HG02840 (cell line): ENCODE measurements at regions not wholly inside any gene's neighbourhood (a gene's known extent, or its start where the extent isn't known, plus 50 kb on each side); places are given as distances from the start of the nearest gene placed in this dataset.

Experiments
- ATAC-seq: cut with Tn5 transposase; IDR thresholded peaks from one replicate; pipeline ENCODE4 v1.9.1; 2021; ENCODE audit warnings: mild to moderate bottlenecking, moderate library complexity, moderate number of reproducible peaks; ENCODE audit not compliant: unreplicated experiment, low FRiP score

DNA sequence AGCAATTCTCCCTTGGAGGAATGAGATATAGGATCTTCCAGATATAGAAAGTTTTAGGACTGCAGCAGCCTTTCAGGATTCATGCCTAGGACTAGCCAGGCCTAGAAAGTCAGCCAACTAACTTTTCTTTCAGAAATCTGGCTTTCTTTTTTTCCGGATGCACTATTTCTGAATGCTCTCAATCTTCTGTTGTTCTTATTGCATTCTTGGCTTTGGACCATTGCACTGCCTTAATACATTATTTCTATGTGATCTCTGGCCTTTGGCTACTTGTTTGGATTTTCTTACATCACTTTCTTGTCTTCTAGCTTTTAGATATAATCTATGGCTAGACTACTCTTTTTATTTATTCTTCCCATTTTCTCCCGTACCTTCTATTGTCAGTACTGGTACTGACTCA, 813.1 kb upstream of the HTR2C start:
- ATAC-seq: no peak

DNA sequence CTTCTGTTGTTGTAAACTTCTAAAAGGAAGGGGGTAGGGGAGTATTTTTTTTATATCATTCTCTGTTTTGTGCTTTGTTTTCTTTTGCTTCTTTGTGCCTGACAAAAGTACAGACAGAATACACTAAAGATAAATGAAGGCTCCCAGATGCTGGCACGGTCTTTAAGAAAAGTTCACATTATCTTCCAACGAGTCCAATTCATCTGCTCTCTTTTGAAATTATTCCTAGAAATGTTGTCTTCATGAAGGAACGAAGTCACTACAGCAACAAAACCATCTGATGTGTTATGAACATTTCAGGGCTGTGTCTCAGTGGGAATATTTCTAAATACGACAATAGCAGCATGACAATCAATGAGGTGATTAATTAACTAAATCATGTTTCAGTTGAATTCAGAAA, 813.8 kb upstream of the HTR2C start:
- ATAC-seq: no peak

DNA sequence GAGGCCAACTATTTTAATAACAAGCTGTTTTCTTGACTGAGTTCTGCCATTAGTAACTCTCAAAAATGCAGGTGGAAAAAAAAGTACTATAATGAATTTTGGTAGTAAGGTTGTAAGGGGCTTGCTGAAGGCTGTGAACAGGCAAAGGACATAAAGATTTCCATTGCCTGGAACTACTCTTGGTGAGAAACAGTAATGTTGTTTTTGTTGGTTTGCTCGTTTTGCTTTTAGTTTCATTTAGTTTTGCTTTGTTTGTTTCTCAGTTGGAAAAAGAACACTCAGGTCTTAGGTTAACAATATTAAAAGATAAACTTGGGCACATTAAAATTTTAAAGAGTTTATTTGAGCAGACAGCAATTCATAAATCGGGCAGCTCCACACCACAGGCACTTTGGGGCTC, 824.5 kb upstream of the HTR2C start:
- ATAC-seq: no peak

DNA sequence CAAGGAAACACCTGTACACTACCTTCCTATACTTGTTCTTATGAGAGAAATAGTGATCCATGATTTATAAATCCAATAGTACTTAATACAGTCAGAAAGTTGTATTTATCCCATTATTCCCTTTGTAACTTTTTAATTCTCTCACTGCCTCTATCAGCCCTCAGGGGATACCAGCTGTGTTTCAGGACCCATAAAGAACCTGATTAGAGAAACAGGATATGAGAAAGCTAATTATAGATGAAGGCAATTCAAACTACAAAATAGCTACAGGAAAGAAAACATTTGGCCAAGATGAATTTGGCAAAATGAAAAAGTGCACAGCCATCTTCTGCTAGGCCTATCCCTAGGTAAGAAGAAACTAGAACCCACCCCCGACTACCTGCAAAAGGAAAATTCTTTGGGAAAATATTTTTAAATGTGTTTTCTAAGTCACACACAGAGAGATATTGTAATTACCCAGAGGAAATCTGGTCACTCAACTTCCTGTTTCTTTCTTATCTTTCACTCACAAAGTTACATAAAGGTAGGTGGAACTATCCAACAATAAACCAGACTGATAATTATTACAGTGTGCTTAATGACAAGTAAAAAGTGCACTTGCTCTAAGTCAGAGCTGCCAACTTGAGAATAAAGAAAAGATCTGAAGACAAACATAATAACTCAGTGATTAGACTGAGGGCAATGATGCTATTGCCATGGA, 836.5 kb upstream of the HTR2C start:
- ATAC-seq: no peak

DNA sequence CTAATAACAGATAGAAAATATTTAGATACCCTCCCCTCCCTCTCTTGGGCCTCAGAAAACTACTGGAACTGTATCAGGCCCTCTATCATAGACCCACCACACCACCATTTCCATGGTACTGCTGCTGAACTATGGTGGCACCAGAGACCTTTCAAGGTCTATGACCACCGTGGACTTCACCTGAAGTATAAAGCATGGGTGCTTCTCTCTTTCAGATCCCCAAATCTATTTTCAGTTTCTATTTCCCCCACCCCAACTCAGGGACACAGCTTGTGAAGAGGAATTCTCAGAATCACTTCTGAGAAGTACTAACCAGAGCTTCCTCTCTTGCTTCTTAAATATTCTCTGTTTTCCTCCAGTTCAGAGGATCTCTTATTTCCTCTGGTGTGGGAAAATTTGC, 840.8 kb upstream of the HTR2C start:
- ATAC-seq: peak; percentile 52

DNA sequence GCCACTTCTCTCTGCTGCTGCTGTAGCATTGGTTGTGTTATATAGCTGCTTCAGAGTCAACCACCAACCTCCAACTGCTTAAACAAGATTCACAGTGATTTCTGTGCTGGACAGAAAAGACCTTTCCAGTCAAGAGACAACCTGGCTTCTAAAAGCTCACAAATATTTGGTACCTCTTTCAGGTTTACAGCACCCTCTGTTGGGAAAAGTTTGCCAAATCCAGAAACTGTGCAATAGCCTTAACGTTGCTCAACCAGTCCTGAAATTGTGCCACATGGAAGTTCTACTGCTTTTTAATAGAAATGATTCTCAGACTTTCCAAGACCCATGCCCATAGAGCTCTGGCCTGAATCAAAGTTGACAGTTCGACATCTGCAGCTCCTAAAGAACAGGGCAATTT, 842.1 kb upstream of the HTR2C start:
- ATAC-seq: no peak

DNA sequence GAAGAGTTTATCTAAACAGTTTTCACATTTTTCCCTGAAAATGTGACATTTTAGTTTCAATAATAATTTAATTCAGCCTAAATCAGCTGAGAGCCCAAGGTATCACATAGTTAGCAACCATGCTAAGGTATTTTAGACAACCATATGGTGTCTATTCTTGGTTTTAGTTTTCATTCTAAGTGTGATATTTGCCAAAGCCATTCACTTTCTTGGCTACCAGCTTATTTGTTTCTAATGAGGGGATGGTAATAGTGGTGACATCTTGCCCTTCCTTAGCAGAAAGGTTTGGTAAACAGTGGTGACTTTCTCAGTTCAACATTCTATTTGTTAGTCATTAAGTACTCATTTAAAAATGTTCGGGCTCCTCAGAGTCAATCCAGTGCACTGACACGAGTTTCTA, 854.9 kb upstream of the HTR2C start:
- ATAC-seq: no peak

DNA sequence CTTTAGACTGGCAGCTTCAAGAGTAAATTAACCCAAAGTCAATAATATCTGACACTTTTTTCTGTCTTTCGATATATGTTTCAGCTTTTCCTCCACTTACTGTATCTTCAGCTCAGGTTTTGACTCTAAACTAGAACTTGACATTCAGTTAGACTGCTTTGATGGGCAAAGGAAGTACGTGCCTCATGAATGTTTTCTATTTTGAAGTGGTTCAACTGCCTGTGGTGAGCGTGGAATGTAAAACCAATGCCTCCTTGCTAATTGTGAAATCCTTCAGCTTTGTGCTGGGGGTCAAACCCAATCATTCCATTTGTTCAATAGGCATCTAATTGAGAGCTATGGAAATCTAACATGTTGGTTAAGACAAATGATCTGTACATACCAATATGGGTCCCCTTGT, 857.0 kb upstream of the HTR2C start:
- no peak for ATAC-seq

DNA sequence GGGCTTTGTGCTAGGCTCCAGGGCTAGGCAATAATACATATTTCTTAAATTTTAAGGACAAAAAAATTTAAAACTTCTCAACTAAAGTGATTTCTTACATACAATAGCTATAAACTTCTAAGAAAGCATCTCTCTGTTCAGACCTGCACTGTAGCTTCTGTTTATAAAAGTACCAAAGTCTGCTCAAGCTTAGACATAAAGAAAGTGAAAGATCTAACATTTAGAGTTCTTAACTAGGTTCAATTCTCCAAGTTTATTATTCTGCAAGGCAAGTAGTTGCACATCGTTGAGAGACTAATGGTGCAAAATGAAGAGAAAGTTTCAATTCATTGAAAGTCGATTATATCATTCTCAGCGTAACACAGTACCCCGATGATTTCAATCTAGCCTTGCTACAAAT, 857.4 kb upstream of the HTR2C start:
- ATAC-seq: no peak

DNA sequence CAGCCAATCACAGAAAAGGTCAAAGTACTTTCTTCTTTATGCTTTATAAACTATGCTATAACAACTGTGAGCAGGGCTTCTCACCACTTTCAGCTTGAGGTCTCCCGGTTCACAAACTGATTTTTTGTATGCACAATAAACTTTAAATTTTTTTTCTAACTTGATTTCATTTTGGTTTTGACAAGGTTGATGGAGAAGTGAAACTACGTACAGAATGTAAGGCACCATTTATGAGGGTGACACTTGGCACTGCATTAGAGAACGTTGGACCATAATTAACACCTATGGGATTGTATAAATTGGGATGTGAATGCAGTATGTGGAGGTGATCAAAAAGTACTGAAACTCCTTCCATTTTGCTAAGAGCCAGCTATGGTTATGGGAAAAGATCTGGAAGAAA, 857.9 kb upstream of the HTR2C start:
- ATAC-seq: no peak

DNA sequence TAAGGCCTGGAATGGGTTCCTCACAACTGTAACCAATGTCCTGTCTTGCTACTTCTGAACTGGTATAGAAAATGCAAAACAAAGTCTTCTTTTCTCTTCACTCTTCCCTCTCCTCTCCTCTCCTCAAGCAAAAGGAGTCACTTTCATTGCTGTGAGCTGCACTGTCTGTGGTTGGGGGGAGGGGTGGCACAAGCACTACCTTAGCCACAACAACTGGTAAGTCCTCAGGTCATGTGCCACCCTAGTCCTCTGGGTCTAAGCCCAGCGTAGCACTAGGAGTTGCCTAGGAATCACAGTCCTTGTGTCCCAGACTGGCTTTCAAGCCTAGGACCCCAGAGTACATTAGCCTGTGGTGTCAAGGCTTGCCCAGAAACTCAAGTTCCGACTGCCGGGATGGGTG, 859.3 kb upstream of the AMOT start:
- no peak for ATAC-seq

DNA sequence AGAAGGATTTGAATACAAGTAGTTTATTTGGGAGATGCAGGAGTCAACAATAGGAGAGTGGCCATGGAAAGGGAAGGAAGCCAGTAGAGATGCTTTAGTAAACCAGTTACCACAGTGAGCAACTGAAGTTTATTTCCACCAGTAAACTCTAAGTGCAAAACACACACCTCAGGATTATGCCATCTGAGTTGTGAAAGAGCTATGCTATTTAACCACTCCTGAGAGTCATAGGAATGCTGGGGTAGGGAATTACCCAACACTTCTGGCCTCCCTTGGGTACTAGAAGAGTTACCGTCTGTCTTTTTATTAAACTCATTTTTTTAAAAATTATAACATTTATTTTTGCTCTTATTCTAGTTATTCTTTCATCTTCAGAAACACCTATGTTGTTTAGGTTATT, 834.6 kb upstream of the AMOT start:
- ATAC-seq: no peak

DNA sequence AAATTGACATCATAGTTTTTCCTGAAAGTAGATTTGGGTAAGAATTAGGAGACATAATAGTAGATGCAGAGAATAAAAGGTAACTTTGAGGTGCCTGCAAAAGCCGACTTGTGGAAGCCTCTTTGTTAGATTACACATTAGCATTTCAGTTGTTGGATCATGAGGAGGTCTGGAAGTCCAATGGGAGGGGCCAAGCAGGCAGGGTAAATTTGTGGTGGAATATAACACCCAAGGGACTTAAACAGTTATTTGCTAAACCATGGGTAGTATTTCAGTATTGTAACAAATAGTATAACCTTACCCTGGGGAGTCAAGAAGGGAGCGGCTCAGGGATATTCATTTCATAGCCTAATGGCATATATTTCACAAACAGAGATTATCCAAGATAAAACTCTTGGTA, 810.7 kb upstream of the AMOT start:
- no peak for ATAC-seq

DNA sequence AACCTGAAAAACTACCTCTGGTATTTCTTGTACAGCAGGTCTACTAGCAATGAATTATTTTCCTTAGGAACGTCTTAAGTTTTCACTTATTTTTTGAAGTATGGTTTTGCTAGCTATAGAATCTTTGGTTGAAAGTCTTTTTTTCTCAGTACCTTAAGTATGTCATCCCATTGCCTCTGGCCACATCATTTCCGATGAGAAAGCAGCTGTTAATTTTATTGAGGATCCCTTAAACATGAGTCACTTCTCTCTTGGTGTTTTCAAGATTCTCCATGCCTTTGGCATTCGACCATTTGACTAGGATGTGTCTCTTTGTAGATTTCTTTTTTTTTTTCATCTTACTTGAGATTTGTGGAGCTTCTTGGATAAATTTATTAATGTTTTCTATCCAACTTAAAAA, 803.8 kb upstream of the AMOT start:
- no peak for ATAC-seq

DNA sequence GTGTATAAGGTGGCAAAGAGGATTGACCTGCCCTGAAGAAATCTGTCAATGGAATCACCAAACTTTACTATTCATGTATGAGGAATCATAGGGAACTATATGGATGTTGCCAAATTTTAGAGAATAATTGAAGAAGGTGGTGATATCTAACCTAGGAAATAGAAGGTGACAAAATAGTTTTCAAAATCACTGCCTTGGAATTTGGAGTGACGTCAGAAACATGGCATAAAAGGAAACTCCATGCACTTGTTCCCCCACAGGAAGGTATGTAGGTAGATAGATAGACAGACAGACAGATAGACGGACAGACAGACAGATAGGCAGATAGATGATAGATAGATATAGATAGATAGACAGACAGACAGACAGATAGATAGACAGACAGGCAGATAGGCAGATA, 793.9 kb upstream of the AMOT start:
- ATAC-seq: no peak

DNA sequence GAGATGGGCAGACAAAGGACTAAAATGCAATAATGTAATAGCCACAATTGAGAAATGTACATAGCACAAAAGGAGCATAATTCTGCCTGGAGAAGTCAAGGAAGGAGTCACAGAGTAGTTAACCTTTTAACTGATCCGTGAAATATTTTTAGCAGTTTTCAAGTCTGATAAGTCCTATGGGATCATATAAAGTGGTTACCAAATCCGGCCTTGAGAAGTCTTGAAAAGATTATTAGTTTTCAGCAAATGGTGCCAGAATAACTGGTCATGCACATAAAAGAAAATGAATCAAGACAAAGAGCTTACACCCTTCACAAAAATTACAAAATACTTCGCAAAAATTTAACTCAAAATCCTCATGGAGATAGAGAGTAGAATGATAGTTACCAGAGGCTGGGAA, 788.7 kb upstream of the AMOT start:
- ATAC-seq: no peak

DNA sequence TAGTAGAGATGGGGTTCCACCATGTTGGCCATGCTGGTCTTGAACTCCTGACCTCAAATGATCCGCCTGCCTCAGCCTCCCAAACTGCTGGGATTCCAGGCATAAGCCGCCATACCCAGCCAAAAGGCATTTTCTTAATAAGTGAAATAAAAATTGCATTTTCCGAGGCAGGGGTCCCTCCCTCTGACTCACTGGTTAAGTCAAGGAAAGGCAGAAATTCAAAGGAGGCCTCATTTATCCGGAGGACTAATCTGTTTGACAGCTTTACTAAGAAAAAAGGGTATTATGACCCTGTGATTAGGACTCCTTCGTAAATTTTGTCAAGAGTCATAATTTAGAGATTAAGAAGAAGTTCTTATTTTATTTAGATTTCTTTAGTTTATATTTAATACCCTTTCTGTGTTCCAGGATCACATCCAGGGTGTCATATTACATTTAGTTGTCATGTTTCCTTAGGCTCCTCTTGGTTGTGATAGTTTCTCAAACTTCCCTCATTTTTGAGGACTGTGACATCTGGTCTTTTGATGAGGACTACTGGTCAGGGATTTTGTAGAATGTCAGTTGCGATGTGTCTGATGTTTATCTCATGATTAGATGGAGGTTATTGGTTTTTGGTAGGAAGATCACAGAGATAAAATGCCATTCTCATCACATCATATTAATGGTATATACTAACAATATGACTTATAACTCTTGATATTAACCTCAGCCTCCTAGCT, 753.7 kb upstream of the AMOT start:
- no peak for ATAC-seq

DNA sequence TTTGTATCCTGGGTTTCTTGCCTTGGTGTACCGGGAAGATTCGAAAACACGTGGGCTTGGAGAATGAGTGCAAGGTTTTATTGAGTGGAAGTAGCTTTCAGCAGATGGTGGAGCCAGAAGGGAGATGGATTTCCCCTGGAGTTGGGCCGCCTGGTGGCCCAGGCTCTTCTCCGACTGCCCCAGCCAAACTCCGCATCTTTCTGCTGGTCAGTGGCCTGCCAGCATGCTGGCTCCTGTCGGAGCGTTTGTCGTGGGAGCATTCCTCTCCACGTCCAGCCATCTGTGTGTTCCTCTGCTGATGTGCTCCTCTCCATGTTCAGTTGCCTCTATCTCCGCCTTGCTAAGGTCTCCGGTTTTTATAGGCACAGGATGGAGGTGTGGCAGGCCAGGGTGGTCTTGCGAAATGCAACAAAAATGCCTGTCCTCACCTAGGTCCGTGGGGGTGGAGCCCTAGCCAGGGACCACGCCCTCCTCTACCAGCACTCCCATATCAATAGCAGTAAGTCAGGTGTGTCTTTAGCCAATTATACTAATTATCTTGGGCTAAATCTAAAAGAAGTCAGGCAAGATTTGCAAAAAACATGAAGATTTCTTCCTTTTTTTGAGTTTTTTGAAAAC, 745.8 kb upstream of the AMOT start:
- no peak for ATAC-seq

DNA sequence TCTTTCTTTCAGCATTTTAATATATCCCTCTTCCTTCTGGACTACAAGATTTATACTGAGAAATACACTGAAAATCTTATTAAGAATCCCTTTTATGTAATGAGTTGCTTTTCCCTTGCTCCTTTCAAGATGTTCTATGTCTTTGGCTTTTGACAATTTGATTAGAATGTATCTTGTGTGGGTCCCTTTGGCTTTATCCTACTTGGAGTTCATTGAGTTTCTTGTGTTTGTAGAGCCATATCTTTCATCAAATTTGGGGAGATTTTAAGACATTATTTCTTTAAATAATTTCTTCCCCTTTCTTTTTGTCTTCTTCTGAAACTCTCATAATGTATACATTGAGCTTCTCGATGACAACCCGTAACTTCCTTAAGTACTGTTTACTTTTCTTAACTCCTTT, 739.9 kb upstream of the AMOT start:
- no peak for ATAC-seq

DNA sequence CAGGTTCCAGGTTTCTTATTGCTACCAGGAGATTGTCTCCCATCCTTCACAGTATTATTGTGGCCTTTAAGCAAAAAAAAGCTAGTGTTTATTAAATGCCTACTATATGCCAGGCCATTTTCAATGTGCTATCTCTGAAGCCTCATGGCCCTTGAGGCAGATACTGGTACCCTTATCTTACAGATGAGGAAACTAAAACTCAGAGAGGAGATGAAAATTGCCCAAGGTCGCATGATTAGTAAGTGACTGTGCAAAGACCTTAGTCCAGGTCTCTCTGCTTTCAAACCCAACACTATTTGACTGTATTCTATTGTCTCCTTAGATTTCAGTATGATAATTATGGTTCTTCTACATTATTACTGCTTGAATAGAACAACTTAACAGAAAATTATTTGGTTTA, 717.9 kb upstream of the AMOT start:
- no peak for ATAC-seq

DNA sequence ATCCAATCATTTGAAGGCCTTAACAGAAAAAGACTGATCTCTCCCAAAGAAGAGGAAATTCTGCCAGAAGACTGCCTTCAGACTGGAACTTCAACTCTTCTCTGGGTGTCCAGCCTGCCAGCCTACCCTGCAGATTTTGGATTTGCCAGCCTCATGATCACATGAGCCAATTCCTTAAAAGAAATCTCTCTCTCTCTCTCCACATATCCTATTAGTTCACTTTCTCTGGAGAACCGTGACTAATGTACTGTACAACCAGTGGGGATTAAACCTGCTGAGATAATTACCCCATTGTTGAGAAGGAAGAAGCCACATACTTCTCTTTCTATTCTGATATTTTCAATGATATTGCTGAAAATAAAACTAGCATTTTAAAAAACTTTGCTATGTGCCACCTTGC, 711.3 kb upstream of the AMOT start:
- no peak for ATAC-seq
